ENCODE measurements at regions not wholly inside any gene's neighbourhood (a gene's known extent, or its start where the extent isn't known, plus 50 kb on each side); places are given as distances from the start of the nearest gene placed in this dataset.
"Not testable (repeated sequence)": the region's sequence is repeated elsewhere in the genome, so short reads cannot be mapped to it uniquely, and the experiment has no call there.

- DNase-seq (ENCODE audit: insufficient read length) = no peak
- FAIRE-seq = no peak
- no peak for TF ChIP-seq POLR2AphosphoS5 (IDR thresholded peaks at IDR 0.05; ENCODE audit: low read depth, low read length)
- no peak for TF ChIP-seq TAF1 (IDR thresholded peaks at IDR 0.05; ENCODE audit: borderline replicate concordance, low read depth, low read length)
- TF ChIP-seq POLR2A (IDR thresholded peaks at IDR 0.05; ENCODE audit: low read depth, low read length) = no peak
Observed at GRCh38 chr3:166864473-166865467, 515.3 kb downstream of the ZBBX start.

- no peak for TF ChIP-seq TAF1 (IDR thresholded peaks at IDR 0.05; ENCODE audit: borderline replicate concordance, low read depth, low read length)
- TF ChIP-seq POLR2A (IDR thresholded peaks at IDR 0.05; ENCODE audit: low read depth, low read length) = no peak
- no peak for TF ChIP-seq POLR2AphosphoS5 (IDR thresholded peaks at IDR 0.05; ENCODE audit: low read depth, low read length)
- no peak for DNase-seq (ENCODE audit: insufficient read length)
- FAIRE-seq = no peak
Observed at GRCh38 chr3:166860217-166860616, 519.9 kb downstream of the ZBBX start.

GRCh38 chr3:166844329-166844728, 535.8 kb downstream of the ZBBX start:
- FAIRE-seq = no peak
- TF ChIP-seq POLR2AphosphoS5 (IDR thresholded peaks at IDR 0.05; ENCODE audit: low read depth, low read length) (no peak), POLR2A (IDR thresholded peaks at IDR 0.05; ENCODE audit: low read depth, low read length) (no peak), TAF1 (IDR thresholded peaks at IDR 0.05; ENCODE audit: borderline replicate concordance, low read depth, low read length) (no peak)

GRCh38 chr3:166842784-166843183, 537.3 kb downstream of the ZBBX start:
- not testable (repeated sequence) for FAIRE-seq; DNase-seq (ENCODE audit: insufficient read length)

More at GRCh38 chr3:166844329-166844728, 535.8 kb downstream of the ZBBX start:
- no peak for DNase-seq (ENCODE audit: insufficient read length)

- no peak for DNase-seq (ENCODE audit: insufficient read length)
- no peak for FAIRE-seq
- TF ChIP-seq POLR2AphosphoS5 (IDR thresholded peaks at IDR 0.05; ENCODE audit: low read depth, low read length) = no peak
- TF ChIP-seq TAF1 (IDR thresholded peaks at IDR 0.05; ENCODE audit: borderline replicate concordance, low read depth, low read length) = no peak
- no peak for TF ChIP-seq POLR2A (IDR thresholded peaks at IDR 0.05; ENCODE audit: low read depth, low read length)
Observed at GRCh38 chr3:166837535-166837934, 542.6 kb downstream of the ZBBX start.

GRCh38 chr3:166836836-166837235, 543.3 kb downstream of the ZBBX start:
- FAIRE-seq (no peak), DNase-seq (ENCODE audit: insufficient read length) (no peak)
- TF ChIP-seq POLR2AphosphoS5 (IDR thresholded peaks at IDR 0.05; ENCODE audit: low read depth, low read length) (no peak), TAF1 (IDR thresholded peaks at IDR 0.05; ENCODE audit: borderline replicate concordance, low read depth, low read length) (no peak), POLR2A (IDR thresholded peaks at IDR 0.05; ENCODE audit: low read depth, low read length) (no peak)

GRCh38 chr3:166829896-166830295, 550.2 kb downstream of the ZBBX start:
- no peak for FAIRE-seq
- DNase-seq (ENCODE audit: insufficient read length) = no peak
- no peak for TF ChIP-seq POLR2A (IDR thresholded peaks at IDR 0.05; ENCODE audit: low read depth, low read length)
- no peak for TF ChIP-seq TAF1 (IDR thresholded peaks at IDR 0.05; ENCODE audit: borderline replicate concordance, low read depth, low read length)
- TF ChIP-seq POLR2AphosphoS5 (IDR thresholded peaks at IDR 0.05; ENCODE audit: low read depth, low read length) = no peak

GRCh38 chr3:166818464-166818863, 561.6 kb downstream of the ZBBX start:
- FAIRE-seq (no peak), DNase-seq (ENCODE audit: insufficient read length) (no peak)
- TF ChIP-seq TAF1 (IDR thresholded peaks at IDR 0.05; ENCODE audit: borderline replicate concordance, low read depth, low read length) (no peak), POLR2A (IDR thresholded peaks at IDR 0.05; ENCODE audit: low read depth, low read length) (no peak), POLR2AphosphoS5 (IDR thresholded peaks at IDR 0.05; ENCODE audit: low read depth, low read length) (no peak)

GRCh38 chr3:166817269-166817668, 562.8 kb downstream of the ZBBX start:
- FAIRE-seq = not testable (repeated sequence)

GRCh38 chr3:166810741-166811445, 569.2 kb downstream of the ZBBX start:
- DNase-seq (ENCODE audit: insufficient read length) = no peak
- FAIRE-seq = no peak
- no peak for TF ChIP-seq POLR2A (IDR thresholded peaks at IDR 0.05; ENCODE audit: low read depth, low read length)
- TF ChIP-seq POLR2AphosphoS5 (IDR thresholded peaks at IDR 0.05; ENCODE audit: low read depth, low read length) = no peak
- no peak for TF ChIP-seq TAF1 (IDR thresholded peaks at IDR 0.05; ENCODE audit: borderline replicate concordance, low read depth, low read length)

More at GRCh38 chr3:166817269-166817668, 562.8 kb downstream of the ZBBX start:
- DNase-seq (ENCODE audit: insufficient read length) = not testable (repeated sequence)

- TF ChIP-seq POLR2A (IDR thresholded peaks at IDR 0.05; ENCODE audit: low read depth, low read length) (no peak), TAF1 (IDR thresholded peaks at IDR 0.05; ENCODE audit: borderline replicate concordance, low read depth, low read length) (no peak), POLR2AphosphoS5 (IDR thresholded peaks at IDR 0.05; ENCODE audit: low read depth, low read length) (no peak)
- FAIRE-seq (no peak), DNase-seq (ENCODE audit: insufficient read length) (no peak)
Observed at GRCh38 chr3:166809520-166809919, 570.6 kb downstream of the ZBBX start.

GRCh38 chr3:166788936-166789335, 591.2 kb downstream of the ZBBX start:
- no peak for FAIRE-seq
- no peak for DNase-seq (ENCODE audit: insufficient read length)
- no peak for TF ChIP-seq POLR2A (IDR thresholded peaks at IDR 0.05; ENCODE audit: low read depth, low read length)

Measured in GM12892 (cell line).